Gastroesophageal sphincter (tissue), 3 donors: ENCODE measurements at regions not wholly inside any gene's neighbourhood (a gene's known extent, or its start where the extent isn't known, plus 50 kb on each side); places are given as distances from the start of the nearest gene placed in this dataset.

Source experiments
- EP300 ChIP-seq: sonication (generic); formaldehyde crosslinking; IDR thresholded peaks from one replicate; pipeline ENCODE4 v1.6.1; 2017; ENCODE audit warnings: antibody characterized with exemption, mild to moderate bottlenecking
- POLR2A ChIP-seq, 2 donors: fragments of 450-650 bp; IDR thresholded peaks; one replicate each; pipeline ENCODE4 v1.6.1; 2017; ENCODE audit warnings: antibody characterized with exemption in 2 of 2, mild to moderate bottlenecking in 2 of 2, moderate library complexity in 1 of 2
- POLR2AphosphoS5 ChIP-seq: sonication (generic); formaldehyde crosslinking; IDR thresholded peaks from one replicate; pipeline ENCODE4 v1.6.1; 2017; ENCODE audit warnings: antibody characterized with exemption
- TF ChIP-seq, protein P1 (sequence below), 4 experiments: fragments of 200-600 bp in 2 of 4; fragments of 450-650 bp in 2 of 4; sonication (generic) in 1 of 4; IDR thresholded peaks; one replicate each; pipeline ENCODE4 v1.5.1; 2017 to 2019; ENCODE audit warnings: antibody characterized with exemption in 4 of 4, mild to moderate bottlenecking in 2 of 4, moderate library complexity in 2 of 4

DNA sequence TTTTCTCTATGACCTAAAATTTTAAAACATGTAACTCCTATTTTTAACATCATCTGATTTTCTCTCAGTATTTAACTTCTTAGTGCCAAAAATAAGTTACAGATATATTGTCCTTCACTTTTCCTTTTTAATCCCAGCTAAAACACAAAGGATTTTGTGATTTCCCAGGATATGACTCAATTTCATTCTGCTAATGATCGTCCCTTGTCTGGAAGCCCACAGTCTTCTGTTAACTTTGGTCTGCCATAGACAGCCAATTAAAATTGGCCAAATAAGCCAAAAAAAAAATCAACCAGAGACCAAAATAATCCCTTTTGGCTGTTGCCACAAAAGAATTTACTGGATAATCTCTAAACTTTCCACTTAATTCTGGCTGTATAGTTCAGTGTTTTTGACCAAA, 124.5 kb upstream of the FST start:
- TF ChIP-seq, protein P1, sequence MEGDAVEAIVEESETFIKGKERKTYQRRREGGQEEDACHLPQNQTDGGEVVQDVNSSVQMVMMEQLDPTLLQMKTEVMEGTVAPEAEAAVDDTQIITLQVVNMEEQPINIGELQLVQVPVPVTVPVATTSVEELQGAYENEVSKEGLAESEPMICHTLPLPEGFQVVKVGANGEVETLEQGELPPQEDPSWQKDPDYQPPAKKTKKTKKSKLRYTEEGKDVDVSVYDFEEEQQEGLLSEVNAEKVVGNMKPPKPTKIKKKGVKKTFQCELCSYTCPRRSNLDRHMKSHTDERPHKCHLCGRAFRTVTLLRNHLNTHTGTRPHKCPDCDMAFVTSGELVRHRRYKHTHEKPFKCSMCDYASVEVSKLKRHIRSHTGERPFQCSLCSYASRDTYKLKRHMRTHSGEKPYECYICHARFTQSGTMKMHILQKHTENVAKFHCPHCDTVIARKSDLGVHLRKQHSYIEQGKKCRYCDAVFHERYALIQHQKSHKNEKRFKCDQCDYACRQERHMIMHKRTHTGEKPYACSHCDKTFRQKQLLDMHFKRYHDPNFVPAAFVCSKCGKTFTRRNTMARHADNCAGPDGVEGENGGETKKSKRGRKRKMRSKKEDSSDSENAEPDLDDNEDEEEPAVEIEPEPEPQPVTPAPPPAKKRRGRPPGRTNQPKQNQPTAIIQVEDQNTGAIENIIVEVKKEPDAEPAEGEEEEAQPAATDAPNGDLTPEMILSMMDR (IDR thresholded peaks at IDR 0.05), result no peak
- TF ChIP-seq EP300 (no peak), POLR2A (IDR thresholded peaks at IDR 0.05) (no peak), POLR2AphosphoS5 (no peak)
